HEK293T (cell line): ENCODE measurements at regions not wholly inside any gene's neighbourhood (a gene's known extent, or its start where the extent isn't known, plus 50 kb on each side); places are given as distances from the start of the nearest gene placed in this dataset.

Experiments used
- BHLHE40 ChIP-seq: fragments of 450-650 bp; IDR thresholded peaks from 2 replicates; pipeline ENCODE4 v1.6.1; 2016; ENCODE audit warnings: mild to moderate bottlenecking, moderate library complexity, borderline replicate concordance
- ELF4 ChIP-seq: fragments of 450-650 bp; IDR thresholded peaks from 2 replicates; pipeline ENCODE4 v1.6.1; 2017; ENCODE audit warnings: antibody characterized with exemption
- FOXA1 ChIP-seq: fragments of 450-650 bp; IDR thresholded peaks from 2 replicates; pipeline ENCODE4 v1.6.1; 2016; ENCODE audit warnings: mild to moderate bottlenecking
- FOXM1 ChIP-seq: fragments of 450-650 bp; IDR thresholded peaks from 2 replicates; pipeline ENCODE4 v1.6.1; 2017; ENCODE audit warnings: mild to moderate bottlenecking, borderline replicate concordance
- HDGF ChIP-seq: fragments of 450-650 bp; IDR thresholded peaks from 2 replicates; pipeline ENCODE4 v1.6.1; 2017; ENCODE audit warnings: antibody characterized with exemption, borderline replicate concordance
- NFRKB ChIP-seq: fragments of 450-650 bp; IDR thresholded peaks from 2 replicates; pipeline ENCODE4 v1.6.1; 2016; ENCODE audit warnings: mild to moderate bottlenecking, moderate library complexity
- SP1 ChIP-seq: fragments of 450-650 bp; IDR thresholded peaks from 2 replicates; pipeline ENCODE4 v1.6.1; 2017
- ZNF384 ChIP-seq: fragments of 450-650 bp; IDR thresholded peaks from 2 replicates; pipeline ENCODE4 v1.6.1; 2016

GRCh38 chr6:133106934-133107333 is 134.2 kb upstream of the EYA4 start:
- TF ChIP-seq ELF4 (no peak), ZNF384 (no peak), HDGF (no peak), FOXM1 (no peak), BHLHE40 (no peak), FOXA1 (no peak), SP1 (no peak), NFRKB (no peak)
